NCI-H146 treated with DMSO at 0.1 percent for 48 hours (cell line): ENCODE measurements at regions not wholly inside any gene's neighbourhood (a gene's known extent, or its start where the extent isn't known, plus 50 kb on each side); places are given as distances from the start of the nearest gene placed in this dataset.
"Not testable (repeated sequence)": the region's sequence is repeated elsewhere in the genome, so short reads cannot be mapped to it uniquely, and the experiment has no call there.

Experiments used
- DNase-seq: peaks from one replicate; lab custom pipeline; 2025; ENCODE audit not compliant: unreplicated experiment; lab: John Stamatoyannopoulos, UW

- DNase-seq: not testable (repeated sequence)
Measured at GRCh38 chr2:187610450-187610849, 56.2 kb upstream of the TFPI start.

DNA sequence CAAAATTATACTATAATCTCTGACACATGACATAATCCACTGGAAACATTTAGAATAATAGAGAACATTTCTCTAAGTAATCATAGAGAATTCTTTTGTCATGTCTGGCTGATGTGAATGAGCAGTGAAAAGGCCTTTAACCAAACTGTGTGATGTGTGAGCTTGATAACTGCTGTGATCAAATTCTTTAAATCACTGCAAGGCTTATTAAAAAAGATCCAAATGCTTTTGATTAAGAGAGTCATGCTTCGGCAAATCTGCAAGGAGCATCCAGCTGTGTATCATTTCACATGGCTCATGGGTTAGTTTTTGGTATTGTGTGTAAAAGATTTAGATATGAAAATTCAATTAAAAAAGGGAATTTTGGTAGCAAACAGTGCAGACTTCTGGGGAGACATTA is 58.6 kb upstream of the TFPI start:
- DNase-seq: no peak

GRCh38 chr2:187614756-187615155 is 60.5 kb upstream of the TFPI start:
- no peak for DNase-seq

DNA sequence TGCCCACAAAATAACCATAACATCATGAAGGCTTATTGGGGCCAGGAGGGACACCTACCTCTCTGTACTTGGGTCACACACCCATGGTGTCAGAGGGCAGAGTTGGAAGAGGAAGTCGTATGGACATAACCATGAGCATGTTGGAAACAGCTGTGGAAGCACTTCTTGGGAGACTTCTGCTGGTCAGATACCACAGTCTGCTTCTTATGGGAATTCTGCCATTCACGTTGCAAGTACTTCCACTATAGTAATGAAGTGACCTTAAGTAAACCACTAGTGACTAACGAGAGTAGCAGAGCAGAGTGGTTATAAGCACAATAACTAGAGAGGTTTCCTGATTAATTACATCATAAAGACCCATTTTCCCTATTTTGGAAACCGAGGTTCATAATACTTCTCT is 61.1 kb upstream of the TFPI start:
- no peak for DNase-seq

- DNase-seq: no peak
Measured at GRCh38 chr2:187615902-187616301, 61.7 kb upstream of the TFPI start.

- DNase-seq: no peak
Measured at GRCh38 chr2:187617120-187617519, 62.9 kb upstream of the TFPI start.

- no peak for DNase-seq
Measured at GRCh38 chr2:187617905-187618304, 63.7 kb upstream of the TFPI start.

- DNase-seq: no peak
Measured at GRCh38 chr2:187618813-187619212, 64.6 kb upstream of the TFPI start.

- DNase-seq: no peak
Measured at GRCh38 chr2:187627153-187627552, 72.9 kb upstream of the TFPI start.

- DNase-seq: not testable (repeated sequence)
Measured at GRCh38 chr2:187636731-187637391, 82.6 kb upstream of the TFPI start.

DNA sequence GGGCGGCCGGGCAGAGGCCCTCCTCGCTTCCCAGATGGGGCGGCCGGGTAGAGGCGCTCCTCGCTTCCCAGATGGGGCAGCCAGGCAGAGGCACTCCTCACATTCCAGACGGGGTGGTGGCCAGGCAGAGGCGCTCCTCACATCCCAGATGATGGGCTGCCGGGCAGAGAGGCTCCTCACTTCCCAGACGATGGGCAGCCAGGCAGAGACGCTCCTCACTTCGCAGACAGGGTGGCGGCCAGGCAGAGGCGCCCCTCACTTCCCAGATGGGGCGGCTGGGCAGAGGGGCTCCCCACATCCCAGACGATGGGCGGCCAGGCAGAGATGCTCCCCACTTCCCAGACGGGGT is 83.1 kb upstream of the TFPI start:
- DNase-seq: not testable (repeated sequence)

DNA sequence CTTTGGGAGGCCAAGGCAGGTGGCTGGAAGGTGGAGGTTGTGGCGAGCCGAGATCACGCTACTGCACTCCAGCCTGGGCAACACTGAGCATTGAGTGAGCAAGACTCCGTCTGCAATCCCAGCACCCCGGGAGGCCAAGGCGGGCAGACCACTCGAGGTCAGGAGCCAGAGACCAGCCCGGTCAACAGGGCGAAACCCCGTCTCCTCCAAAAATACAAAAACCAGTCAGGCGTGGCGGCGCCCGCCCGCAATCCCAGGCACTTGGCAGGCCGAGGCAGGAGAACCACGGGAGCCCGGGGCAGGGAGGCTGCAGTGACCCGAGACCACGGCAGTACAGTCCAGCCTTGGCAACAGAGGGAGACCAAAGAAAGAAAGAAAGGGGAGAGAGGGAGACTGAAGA is 83.5 kb upstream of the TFPI start:
- DNase-seq: not testable (repeated sequence)

- no peak for DNase-seq
Measured at GRCh38 chr2:187638840-187639239, 84.6 kb upstream of the TFPI start.

- DNase-seq: no peak
Measured at GRCh38 chr2:187640926-187641510, 86.8 kb upstream of the TFPI start.

DNA sequence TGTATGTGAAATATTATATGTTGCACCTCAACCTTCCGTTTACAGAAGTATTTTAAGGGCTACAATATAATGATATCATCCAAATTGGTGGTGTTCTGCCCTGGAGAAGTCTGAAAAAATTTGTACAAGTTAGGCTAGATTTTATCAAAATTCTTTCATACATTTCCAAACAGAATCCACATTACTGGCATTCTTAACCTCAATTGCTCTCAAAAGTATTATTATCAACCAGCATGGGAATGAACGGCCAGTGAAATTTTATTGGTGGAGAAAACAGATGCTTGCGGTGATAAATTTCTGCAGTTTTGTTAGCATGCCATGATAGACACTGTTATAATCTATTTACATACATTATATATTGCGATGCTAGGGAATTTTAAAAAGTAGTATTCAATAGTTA is 88.3 kb upstream of the TFPI start:
- DNase-seq: no peak

- no peak for DNase-seq
Measured at GRCh38 chr2:187644486-187644885, 90.3 kb upstream of the TFPI start.

DNA sequence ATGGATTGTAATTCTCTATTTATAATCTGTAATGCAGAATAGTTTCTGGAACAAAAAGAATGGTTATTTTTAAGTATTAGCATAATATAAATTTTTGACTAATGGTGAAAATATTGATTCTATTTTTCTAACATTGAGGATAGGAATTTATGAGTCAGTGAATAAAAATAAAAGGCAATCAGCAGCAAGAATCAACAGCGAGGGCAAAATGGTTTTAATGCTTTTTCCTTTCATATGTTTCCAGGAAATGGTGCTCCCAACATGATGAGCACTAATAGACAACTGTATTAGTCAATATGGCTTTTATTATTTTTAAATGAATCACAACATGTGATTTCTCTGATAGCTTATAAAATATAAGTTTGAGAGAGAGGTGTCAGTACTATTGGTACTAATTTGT is 90.7 kb upstream of the TFPI start:
- DNase-seq: no peak

- no peak for DNase-seq
Measured at GRCh38 chr2:187646556-187646955, 92.3 kb upstream of the TFPI start.

DNA sequence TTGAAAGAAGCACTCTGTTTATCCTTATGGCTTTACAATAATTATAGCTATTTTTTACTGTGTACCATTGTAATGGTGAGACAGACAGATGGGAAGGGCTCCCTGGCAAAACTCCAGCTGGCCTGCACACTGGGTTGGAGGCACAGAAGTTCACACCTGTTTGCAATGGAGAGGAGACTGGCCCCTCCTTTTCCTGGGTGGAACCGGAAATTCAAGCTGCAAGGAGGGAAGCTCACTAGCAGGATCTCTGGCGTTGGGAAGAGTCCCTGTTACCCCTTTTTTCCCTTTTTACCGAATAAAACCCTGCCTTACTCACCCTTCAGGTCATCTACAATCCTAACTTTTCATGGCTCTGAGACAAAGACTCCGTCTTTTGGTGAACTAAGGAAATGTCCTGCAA is 100.3 kb upstream of the TFPI start:
- DNase-seq: peak; percentile 2

- no peak for DNase-seq
Measured at GRCh38 chr2:187655001-187655400, 100.8 kb upstream of the TFPI start.

GRCh38 chr2:187656123-187656522 is 101.9 kb upstream of the TFPI start:
- DNase-seq: no peak

- DNase-seq: no peak
Measured at GRCh38 chr2:187658952-187659525, 104.8 kb upstream of the TFPI start.

DNA sequence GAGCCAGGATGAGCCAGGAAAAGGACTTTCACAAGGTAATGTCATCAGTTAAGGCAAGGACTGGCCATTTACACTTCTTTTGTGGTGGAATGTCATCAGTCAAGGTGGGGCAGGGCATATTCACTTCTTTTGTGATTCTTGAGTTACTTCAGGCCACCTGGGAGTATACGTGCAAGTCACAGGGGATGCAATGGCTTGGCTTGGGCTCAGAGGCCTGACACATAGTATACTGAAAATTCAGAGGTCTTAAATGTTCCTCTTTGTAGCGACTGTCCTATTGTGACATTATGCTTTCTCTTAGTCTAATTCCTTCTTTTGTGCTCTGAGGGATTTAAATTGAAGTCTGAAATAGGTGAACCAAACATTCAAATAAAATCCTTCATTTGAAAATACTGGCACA is 121.8 kb upstream of the TFPI start:
- not testable (repeated sequence) for DNase-seq
